BJ (cell line): ENCODE measurements at regions not wholly inside any gene's neighbourhood (a gene's known extent, or its start where the extent isn't known, plus 50 kb on each side); places are given as distances from the start of the nearest gene placed in this dataset.

Source experiments
- CTCF ChIA-PET: fragments of 350-600 bp; formaldehyde crosslinking; extraction: SDS; loops from one replicate; lab custom pipeline; 2021; ENCODE audit warnings: antibody characterized with exemption, inconsistent platforms; lab: Yijun Ruan, JAX
- POLR2A ChIA-PET: fragments of 300-600 bp; sonication (Branson Sonifier 250); formaldehyde crosslinking; extraction: SDS; loops from one replicate; lab custom pipeline; 2021; ENCODE audit warnings: antibody characterized with exemption; lab: Charles Lee
- DNase-seq: peaks from one replicate; pipeline ENCODE4 v3.0.0-alpha.2; 2011; ENCODE audit warnings: low read depth
- H3K27me3 ChIP-seq: 2 replicates; pipeline ENCODE4 v1.6.0; 2011; ENCODE audit warnings: low read length; ENCODE audit not compliant: control insufficient read depth, insufficient read depth
- H3K36me3 ChIP-seq: 2 replicates; pipeline ENCODE4 v1.5.1; 2011; ENCODE audit warnings: low read length; ENCODE audit not compliant: control insufficient read depth, insufficient read depth
- H3K4me3 ChIP-seq: 2 replicates; pipeline ENCODE4 v1.5.1; 2011; ENCODE audit warnings: low read depth, mild to moderate bottlenecking, control low read depth, low read length
- TF ChIP-seq, protein P1 (sequence below): IDR thresholded peaks from 2 replicates; pipeline ENCODE4 v1.5.1; 2011; ENCODE audit warnings: low read depth, mild to moderate bottlenecking, control low read depth, inconsistent platforms, low read length, moderate library complexity; ENCODE audit not compliant: insufficient read depth

DNA sequence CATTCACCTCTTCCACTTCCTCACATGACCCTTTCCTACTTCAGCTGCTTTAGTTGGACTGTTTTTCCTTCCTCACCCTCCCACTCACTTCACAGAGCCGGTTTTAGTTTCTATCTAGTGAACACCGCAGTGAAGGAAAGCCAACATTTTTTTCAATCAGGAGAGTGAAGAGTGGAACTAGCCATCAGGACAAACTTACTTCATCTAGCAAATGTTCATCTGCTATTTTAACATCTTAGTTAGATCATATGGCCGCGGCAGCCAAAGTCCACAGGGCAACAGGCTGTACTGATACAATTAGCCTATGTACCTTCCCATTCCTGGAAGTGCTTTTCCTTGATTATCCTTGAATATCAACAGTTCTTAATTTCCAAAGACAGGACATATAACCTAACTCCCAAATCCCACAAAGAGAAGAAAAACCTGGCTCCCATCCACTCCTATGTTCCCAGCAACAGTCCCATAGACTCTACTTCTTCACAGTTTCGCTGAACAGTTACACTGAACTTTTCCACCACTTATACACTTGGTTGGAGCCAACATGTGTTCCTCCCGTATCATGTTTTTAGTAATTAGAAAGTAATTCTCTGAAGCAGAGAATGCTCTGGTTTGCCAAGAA is 456.2 kb upstream of the THBS1 start:
- ChIA-PET CTCF (interaction anchor here (0.7 to 1.7 kb wide), 3 partner anchors 64 to 425 kb away, joined by 3 to 4 read pairs (median 3); no protein-coding TSS in a partner anchor), POLR2A (interaction anchor here (0.6 to 1.0 kb wide), 4 partner anchors 27 to 159 kb away, joined by 3 to 5 read pairs (median 3); no protein-coding TSS in a partner anchor)
- DNase-seq = no peak
- TF ChIP-seq, protein P1, sequence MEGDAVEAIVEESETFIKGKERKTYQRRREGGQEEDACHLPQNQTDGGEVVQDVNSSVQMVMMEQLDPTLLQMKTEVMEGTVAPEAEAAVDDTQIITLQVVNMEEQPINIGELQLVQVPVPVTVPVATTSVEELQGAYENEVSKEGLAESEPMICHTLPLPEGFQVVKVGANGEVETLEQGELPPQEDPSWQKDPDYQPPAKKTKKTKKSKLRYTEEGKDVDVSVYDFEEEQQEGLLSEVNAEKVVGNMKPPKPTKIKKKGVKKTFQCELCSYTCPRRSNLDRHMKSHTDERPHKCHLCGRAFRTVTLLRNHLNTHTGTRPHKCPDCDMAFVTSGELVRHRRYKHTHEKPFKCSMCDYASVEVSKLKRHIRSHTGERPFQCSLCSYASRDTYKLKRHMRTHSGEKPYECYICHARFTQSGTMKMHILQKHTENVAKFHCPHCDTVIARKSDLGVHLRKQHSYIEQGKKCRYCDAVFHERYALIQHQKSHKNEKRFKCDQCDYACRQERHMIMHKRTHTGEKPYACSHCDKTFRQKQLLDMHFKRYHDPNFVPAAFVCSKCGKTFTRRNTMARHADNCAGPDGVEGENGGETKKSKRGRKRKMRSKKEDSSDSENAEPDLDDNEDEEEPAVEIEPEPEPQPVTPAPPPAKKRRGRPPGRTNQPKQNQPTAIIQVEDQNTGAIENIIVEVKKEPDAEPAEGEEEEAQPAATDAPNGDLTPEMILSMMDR = no peak
- H3K4me3 ChIP-seq = no peak overlapping the region
- no peaks in the 10 kb centered on the region for H3K27me3 ChIP-seq
- no peaks in the 10 kb centered on the region; the same call in 1 of the 2 replicates for H3K36me3 ChIP-seq

DNA sequence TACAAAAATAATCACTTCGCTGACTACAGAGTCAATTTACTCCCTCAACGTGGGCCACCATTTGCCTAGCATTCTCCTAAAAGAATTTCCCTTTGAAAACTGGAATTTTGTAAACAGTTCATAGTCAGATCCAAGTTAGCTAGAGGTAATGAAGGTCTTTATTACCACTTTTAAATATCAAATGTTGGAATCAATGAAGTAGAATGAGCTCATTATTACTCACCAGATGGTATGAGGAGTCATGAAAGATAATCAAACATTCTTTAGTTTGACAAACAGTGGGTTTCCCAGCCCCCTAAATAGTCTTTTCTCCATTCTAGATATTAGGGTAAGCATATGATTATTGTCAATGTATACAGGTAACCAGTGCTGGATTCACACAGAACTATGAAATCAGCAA is 455.7 kb upstream of the THBS1 start:
- TF ChIP-seq, protein P1 = no peak
- DNase-seq = no peak
- Histone ChIP-seq H3K4me3 (no peak overlapping the region), H3K36me3 (no peaks in the 10 kb centered on the region; the same call in 1 of the 2 replicates), H3K27me3 (no peaks in the 10 kb centered on the region)
- ChIA-PET CTCF (interaction anchor here (0.7 to 1.7 kb wide), 3 partner anchors 64 to 426 kb away, joined by 3 to 4 read pairs (median 3); no protein-coding TSS in a partner anchor), POLR2A (interaction anchor here (0.6 to 1.0 kb wide), 5 partner anchors 27 to 179 kb away, joined by 3 to 5 read pairs (median 3); no protein-coding TSS in a partner anchor)

DNA sequence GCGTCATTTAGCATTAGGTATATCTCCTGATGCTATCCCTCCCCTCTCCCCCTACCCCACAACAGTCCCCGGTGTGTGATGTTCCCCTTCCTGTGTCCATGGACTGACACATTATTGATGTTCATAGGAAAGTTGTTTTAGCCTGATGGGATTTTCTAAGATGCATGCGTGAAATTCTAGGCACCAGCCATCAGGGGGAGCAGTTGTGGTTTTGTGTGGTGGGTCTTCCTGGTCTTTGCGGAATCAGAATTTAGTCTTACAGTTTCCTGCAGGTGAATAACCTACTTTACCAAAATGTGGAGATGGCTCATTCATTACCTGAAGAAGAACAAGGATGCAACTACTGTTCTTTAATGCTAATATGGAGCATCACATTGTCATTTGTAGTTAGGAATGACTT is 455.0 kb upstream of the THBS1 start:
- ChIA-PET POLR2A (interaction anchor here (1.0 kb wide), 1 partner anchor 158 kb away, joined by 5 read pairs; no protein-coding TSS in a partner anchor), CTCF (interaction anchor here (1.7 kb wide), 1 partner anchor 63 kb away, joined by 3 read pairs; no protein-coding TSS in a partner anchor)
- TF ChIP-seq, protein P1 = peak; percentile 60
- no peaks in the 10 kb centered on the region for H3K27me3 ChIP-seq
- no peak overlapping the region for H3K4me3 ChIP-seq
- H3K36me3 ChIP-seq = no peaks in the 10 kb centered on the region; the same call in 1 of the 2 replicates
- DNase-seq = no peak

DNA sequence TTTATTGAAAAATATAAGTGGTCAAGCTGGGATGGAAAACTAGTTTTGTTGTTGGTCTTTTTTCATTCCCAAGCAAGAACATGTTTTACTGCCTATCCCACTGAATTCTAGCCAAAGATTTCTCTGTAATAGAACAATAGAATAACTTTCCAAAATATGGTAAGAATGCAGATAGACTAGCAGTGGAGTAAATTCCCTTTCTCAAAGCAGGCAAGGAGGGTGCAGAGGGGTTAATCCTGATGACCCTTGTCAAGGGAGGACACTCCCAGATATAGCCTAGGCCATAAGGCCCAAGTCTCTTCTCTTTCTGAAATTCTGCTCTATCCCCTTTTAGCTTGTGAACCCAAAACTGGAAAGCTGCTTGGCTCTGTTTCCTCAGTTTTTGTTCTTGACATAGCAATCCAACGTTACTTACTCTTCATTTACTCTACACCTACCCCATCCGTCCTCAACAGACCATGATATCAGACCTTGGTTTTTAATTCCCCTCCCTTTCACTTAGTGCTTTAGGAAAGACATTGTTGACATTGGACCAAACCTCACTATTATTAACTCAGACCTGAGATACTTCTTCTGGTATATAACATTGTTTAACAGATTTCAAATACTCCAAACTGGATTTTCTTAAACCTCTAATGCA is 453.6 kb upstream of the THBS1 start:
- Histone ChIP-seq H3K27me3 (no peaks in the 10 kb centered on the region), H3K36me3 (no peaks in the 10 kb centered on the region; the same call in 1 of the 2 replicates), H3K4me3 (no peak overlapping the region)
- TF ChIP-seq, protein P1 = no peak
- ChIA-PET POLR2A (interaction anchor here (0.6 kb wide), 2 partner anchors 102 to 174 kb away, joined by 3 read pairs; no protein-coding TSS in a partner anchor), CTCF (interaction anchor here (0.8 to 1.1 kb wide), 3 partner anchors 44 to 53 kb away, joined by 3 to 5 read pairs (median 4); no protein-coding TSS in a partner anchor)
- DNase-seq = no peak
